IPS DF 4.7 (cell line): ENCODE measurements at regions not wholly inside any gene's neighbourhood (a gene's known extent, or its start where the extent isn't known, plus 50 kb on each side); places are given as distances from the start of the nearest gene placed in this dataset.

Experiments
- DNase-seq: peaks from one replicate; pipeline ENCODE4 v3.0.0-alpha.2; 2013; ENCODE audit warnings: low spot score; ENCODE audit errors: extremely low read depth

GRCh38 chr20:21781446-21782075 lies 76.1 kb downstream of the PAX1 start:
- DNase-seq: no peak

GRCh38 chr20:21780528-21780927 lies 75.1 kb downstream of the PAX1 start:
- no peak for DNase-seq
